Type B pancreatic cell (in vitro differentiated cells): ENCODE measurements at regions not wholly inside any gene's neighbourhood (a gene's known extent, or its start where the extent isn't known, plus 50 kb on each side); places are given as distances from the start of the nearest gene placed in this dataset.
"Not testable (repeated sequence)": the region's sequence is repeated elsewhere in the genome, so short reads cannot be mapped to it uniquely, and the experiment has no call there.

Experiments
- DNase-seq: peaks from one replicate; pipeline ENCODE4 v3.0.0; 2021; ENCODE audit warnings: mixed read lengths; ENCODE audit not compliant: unreplicated experiment; ENCODE audit errors: extremely low spot score
- H3K27ac Mint-ChIP-seq: 2 replicates; pipeline ENCODE4 v1.8.0; 2021; ENCODE audit warnings: mild to moderate bottlenecking, mixed read lengths
- H3K27me3 Mint-ChIP-seq: 2 replicates; pipeline ENCODE4 v1.8.0; 2021; ENCODE audit warnings: mixed read lengths
- H3K36me3 Mint-ChIP-seq: 2 replicates; pipeline ENCODE4 v1.8.0; 2021; ENCODE audit warnings: mixed read lengths
- H3K4me1 Mint-ChIP-seq: one replicate; pipeline ENCODE4 v1.8.0; 2021; ENCODE audit warnings: mixed read lengths; ENCODE audit not compliant: unreplicated experiment
- H3K4me3 Mint-ChIP-seq: 2 replicates; pipeline ENCODE4 v1.8.0; 2021; ENCODE audit warnings: mild to moderate bottlenecking, mixed read lengths
- H3K9me3 Mint-ChIP-seq: 2 replicates; pipeline ENCODE4 v1.8.0; 2021; ENCODE audit warnings: mixed read lengths
- CTCF ChIP-seq: fragments of 200-600 bp; sonication (generic); conservative IDR thresholded peaks from 2 replicates; pipeline ENCODE4 v1.5.0; 2021; ENCODE audit warnings: antibody characterized with exemption, mild to moderate bottlenecking

DNA sequence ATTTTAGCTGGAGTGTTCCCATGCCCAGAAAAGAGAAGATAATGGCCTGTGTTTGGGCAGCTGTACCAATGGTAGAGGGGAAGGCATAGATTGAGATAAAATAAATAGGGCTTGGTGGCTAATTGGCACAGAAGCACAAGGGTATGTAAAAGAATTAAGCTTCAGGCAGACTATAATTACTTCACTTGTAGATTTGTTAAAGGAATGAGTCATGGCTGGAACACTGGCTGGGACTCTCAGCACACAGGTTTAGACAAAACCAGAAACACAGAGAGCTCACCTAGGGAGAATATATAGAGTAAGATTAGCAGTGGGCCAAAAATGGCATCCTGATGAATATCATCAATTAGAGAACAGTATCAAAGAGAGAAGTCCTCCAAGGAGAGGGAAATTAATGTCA, 198.3 kb upstream of the FIGN start:
- H3K4me3 Mint-ChIP-seq = no peak overlapping the region
- DNase-seq = no peak
- H3K4me1 Mint-ChIP-seq = no peaks in the 10 kb centered on the region
- no peak overlapping the region for H3K27ac Mint-ChIP-seq
- no peaks in the 10 kb centered on the region for H3K36me3 Mint-ChIP-seq
- TF ChIP-seq CTCF = no peak
- no peaks in the 10 kb centered on the region for H3K9me3 Mint-ChIP-seq
- no peaks in the 10 kb centered on the region for H3K27me3 Mint-ChIP-seq

GRCh38 chr2:163919717-163920116, 183.9 kb upstream of the FIGN start:
- Mint-ChIP-seq H3K27ac (no peak overlapping the region), H3K4me3 (no peak overlapping the region), H3K27me3 (no peaks in the 10 kb centered on the region), H3K36me3 (no peaks in the 10 kb centered on the region), H3K9me3 (no peaks in the 10 kb centered on the region), H3K4me1 (no peaks in the 10 kb centered on the region)
- TF ChIP-seq CTCF = no peak
- DNase-seq = no peak

DNA sequence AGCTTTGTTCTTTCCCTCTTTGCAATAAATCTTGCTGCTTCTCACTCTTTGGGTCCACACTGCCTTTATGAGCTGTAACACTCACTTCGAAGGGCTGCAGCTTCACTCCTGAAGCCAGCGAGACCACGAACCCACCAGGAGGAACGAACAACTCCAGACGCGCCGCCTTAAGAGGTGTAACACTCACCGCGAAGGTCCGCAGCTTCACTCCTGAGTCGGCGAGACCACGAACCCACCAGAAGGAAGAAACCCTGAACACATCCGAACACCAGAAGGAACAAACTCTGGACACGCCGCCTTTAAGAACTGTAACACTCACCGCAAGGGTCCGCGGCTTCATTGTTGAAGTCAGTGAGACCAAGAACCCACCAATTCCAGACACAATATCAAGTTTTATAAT, 178.7 kb upstream of the FIGN start:
- not testable (repeated sequence) for H3K27me3 Mint-ChIP-seq, H3K27ac Mint-ChIP-seq, DNase-seq, H3K36me3 Mint-ChIP-seq, H3K4me3 Mint-ChIP-seq, H3K4me1 Mint-ChIP-seq, H3K9me3 Mint-ChIP-seq

DNA sequence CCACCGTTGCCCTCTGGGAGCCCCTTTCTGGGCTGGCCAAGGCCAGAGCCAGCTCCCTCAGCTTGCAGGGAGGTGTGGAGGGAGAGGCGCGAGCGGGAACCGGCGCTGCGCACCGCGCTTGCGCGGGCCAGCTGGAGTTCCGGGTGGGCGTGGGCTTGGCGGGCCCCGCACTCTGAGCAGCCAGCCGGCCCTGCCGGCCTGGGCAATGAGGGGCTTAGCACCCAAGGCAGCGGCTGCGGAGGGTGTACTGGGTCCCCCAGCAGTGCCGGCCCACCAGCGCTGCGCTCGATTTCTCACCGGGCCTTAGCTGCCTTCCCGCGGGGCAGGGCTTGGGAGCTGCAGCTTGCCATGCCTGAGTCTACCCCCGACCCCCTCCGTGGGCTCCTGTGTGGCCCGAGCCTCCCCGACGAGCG, 177.7 kb upstream of the FIGN start:
- H3K27me3 Mint-ChIP-seq, H3K4me3 Mint-ChIP-seq, H3K27ac Mint-ChIP-seq, H3K4me1 Mint-ChIP-seq, H3K9me3 Mint-ChIP-seq, H3K36me3 Mint-ChIP-seq, DNase-seq: not testable (repeated sequence)

DNA sequence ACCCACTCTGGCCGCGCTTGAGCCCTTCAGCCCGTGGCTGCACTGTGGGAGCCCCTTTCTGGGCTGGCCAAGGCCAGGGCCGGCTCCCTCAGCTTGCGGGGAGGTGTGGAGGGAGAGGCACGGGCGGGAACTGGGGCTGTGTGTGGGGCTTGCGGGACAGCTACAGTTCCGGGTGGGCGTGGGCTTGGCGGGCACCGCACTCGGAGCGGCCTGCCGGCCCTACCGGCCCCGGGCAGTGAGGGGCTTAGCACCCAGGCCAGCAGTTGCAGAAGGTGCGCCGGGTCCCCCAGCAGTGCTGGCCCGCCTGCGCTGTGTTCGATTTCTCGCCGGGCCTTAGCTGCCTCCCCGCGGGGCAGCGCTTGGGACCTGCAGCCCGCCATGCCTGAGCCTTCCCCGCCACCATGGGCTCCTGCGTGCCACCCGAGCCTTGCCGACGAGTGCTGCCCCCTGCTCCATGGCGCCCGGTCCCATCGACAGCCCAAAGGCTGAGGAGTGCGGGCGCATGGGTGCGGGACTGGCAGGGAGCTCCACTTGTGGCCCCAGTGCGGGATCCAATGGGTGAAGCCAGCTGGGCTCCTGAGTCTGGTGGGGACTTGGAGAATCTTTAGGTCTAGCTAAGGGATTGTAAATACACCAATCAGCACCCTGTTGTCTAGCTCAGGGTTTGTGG, 173.7 kb upstream of the FIGN start:
- DNase-seq = no peak
- no peaks in the 10 kb centered on the region for H3K36me3 Mint-ChIP-seq
- no peak overlapping the region for H3K4me3 Mint-ChIP-seq
- H3K27me3 Mint-ChIP-seq = no peaks in the 10 kb centered on the region
- no peak for TF ChIP-seq CTCF
- H3K27ac Mint-ChIP-seq = no peak overlapping the region
- no peaks in the 10 kb centered on the region for H3K9me3 Mint-ChIP-seq
- H3K4me1 Mint-ChIP-seq = no peaks in the 10 kb centered on the region

DNA sequence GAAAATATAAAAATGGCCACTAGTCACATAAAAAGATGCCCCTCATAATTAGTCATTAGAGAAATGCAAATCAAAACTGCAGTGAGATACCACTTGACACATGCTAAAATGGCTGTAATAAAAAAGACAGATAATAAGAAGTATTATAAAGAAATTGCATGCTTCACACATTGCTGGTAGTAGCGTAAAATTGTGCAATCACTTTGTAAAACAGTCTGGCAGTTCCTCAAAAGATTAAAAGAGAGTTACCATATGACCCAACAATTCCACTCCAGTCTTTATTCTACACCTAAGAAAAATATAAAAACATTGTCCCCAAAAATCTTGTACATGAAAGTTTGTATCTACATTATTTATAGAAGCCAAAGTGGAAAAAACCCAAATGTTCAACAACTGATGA, 170.6 kb upstream of the FIGN start:
- no peaks in the 10 kb centered on the region for H3K27me3 Mint-ChIP-seq
- H3K4me3 Mint-ChIP-seq = no peak overlapping the region
- H3K9me3 Mint-ChIP-seq = peaks cover 4% of the 10 kb centered on the region
- H3K4me1 Mint-ChIP-seq = no peaks in the 10 kb centered on the region
- H3K36me3 Mint-ChIP-seq = no peaks in the 10 kb centered on the region
- H3K27ac Mint-ChIP-seq = no peak overlapping the region
- no peak for TF ChIP-seq CTCF
- no peak for DNase-seq

DNA sequence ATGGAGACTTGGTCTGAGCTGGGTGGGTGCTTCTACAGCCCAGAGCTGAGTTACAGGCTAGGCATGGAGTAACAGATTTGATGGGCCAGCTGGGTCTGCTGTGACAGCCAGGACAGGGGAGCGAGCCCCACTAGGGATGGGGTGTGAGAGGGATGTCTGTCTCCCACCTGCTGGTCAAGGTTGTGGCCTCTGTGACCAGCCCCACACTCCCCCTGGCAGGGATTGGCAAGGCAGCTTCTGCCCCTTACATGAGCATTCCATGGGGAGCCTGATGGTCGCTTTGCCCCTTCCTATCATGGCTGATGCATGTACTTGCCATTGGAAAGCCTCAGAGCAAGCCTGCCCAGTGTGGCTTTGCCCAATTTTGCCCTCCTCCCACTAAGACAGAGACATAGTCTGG, 162.0 kb upstream of the FIGN start:
- H3K4me3 Mint-ChIP-seq = no peak overlapping the region
- no peak overlapping the region for H3K27ac Mint-ChIP-seq
- no peaks in the 10 kb centered on the region for H3K27me3 Mint-ChIP-seq
- TF ChIP-seq CTCF = no peak
- H3K4me1 Mint-ChIP-seq = no peaks in the 10 kb centered on the region
- H3K9me3 Mint-ChIP-seq = peaks cover 18% of the 10 kb centered on the region
- no peaks in the 10 kb centered on the region for H3K36me3 Mint-ChIP-seq
- DNase-seq = no peak

- DNase-seq, H3K36me3 Mint-ChIP-seq, H3K9me3 Mint-ChIP-seq, H3K27ac Mint-ChIP-seq, H3K4me1 Mint-ChIP-seq, H3K27me3 Mint-ChIP-seq, H3K4me3 Mint-ChIP-seq: not testable (repeated sequence)
Observed at GRCh38 chr2:163893444-163893843, 157.6 kb upstream of the FIGN start.
